ENCODE measurements at regions not wholly inside any gene's neighbourhood (a gene's known extent, or its start where the extent isn't known, plus 50 kb on each side); places are given as distances from the start of the nearest gene placed in this dataset.

GRCh38 chr4:3365871-3366842, 73.3 kb downstream of the RGS12 start:
- intact Hi-C loops (cut with DNase I; ENCODE audit: low total_unique reads), result no loop called here
- Histone ChIP-seq H3K4me3 (no peak overlapping the region), H3K9me3 (no peaks in the 10 kb centered on the region), H3K36me3 (no peaks in the 10 kb centered on the region), H3K4me1 (peaks cover 6 to 15% of the 10 kb centered on the region in 2 donors), H3K27ac (no peak overlapping the region), H3K27me3 (no peaks in the 10 kb centered on the region)
- DNase-seq (ENCODE audit: low spot score in 2 of 2), result no peak
- TF ChIP-seq POLR2A (IDR thresholded peaks at IDR 0.05), result no peak
- TF ChIP-seq POLR2AphosphoS5 (IDR thresholded peaks at IDR 0.05), result no peak
- TF ChIP-seq, protein P1, sequence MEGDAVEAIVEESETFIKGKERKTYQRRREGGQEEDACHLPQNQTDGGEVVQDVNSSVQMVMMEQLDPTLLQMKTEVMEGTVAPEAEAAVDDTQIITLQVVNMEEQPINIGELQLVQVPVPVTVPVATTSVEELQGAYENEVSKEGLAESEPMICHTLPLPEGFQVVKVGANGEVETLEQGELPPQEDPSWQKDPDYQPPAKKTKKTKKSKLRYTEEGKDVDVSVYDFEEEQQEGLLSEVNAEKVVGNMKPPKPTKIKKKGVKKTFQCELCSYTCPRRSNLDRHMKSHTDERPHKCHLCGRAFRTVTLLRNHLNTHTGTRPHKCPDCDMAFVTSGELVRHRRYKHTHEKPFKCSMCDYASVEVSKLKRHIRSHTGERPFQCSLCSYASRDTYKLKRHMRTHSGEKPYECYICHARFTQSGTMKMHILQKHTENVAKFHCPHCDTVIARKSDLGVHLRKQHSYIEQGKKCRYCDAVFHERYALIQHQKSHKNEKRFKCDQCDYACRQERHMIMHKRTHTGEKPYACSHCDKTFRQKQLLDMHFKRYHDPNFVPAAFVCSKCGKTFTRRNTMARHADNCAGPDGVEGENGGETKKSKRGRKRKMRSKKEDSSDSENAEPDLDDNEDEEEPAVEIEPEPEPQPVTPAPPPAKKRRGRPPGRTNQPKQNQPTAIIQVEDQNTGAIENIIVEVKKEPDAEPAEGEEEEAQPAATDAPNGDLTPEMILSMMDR (IDR thresholded peaks at IDR 0.05), result no peak

- no peaks in the 10 kb centered on the region for H3K36me3 ChIP-seq
- H3K27ac ChIP-seq, result no peak overlapping the region
- DNase-seq (ENCODE audit: low spot score in 2 of 2), result no peak
- intact Hi-C loops (cut with DNase I; ENCODE audit: low total_unique reads), result no loop called here
- no peaks in the 10 kb centered on the region for H3K27me3 ChIP-seq
- H3K4me3 ChIP-seq, result no peak overlapping the region
- TF ChIP-seq, protein P1 (IDR thresholded peaks at IDR 0.05), result no peak
- no peak for TF ChIP-seq POLR2A (IDR thresholded peaks at IDR 0.05)
- no peak for TF ChIP-seq POLR2AphosphoS5 (IDR thresholded peaks at IDR 0.05)
- no peaks in the 10 kb centered on the region for H3K9me3 ChIP-seq
- H3K4me1 ChIP-seq, result peaks cover 6 to 15% of the 10 kb centered on the region in 2 donors
Measured at GRCh38 chr4:3366893-3367775, 74.3 kb downstream of the RGS12 start.

DNA sequence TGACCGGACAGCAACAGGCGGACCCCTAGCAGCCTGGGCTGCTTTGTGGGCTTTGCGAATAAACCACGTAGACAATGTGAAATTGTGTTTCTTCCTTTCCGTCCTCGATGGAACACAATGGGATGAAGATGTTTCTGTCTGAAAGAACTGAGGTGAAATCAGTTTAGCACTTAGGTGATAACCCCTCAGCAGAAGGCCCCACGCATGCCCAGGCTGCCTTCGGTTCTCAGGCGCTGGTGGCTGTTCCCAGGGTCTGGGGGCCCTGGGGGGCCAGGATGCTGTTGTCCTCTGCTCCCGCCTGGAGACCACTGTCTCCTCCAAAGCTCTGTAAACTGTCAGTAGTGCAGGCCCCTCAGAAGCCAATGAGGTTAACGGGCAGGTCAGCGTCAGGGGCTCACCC, 73.9 kb upstream of the HGFAC start:
- no peaks in the 10 kb centered on the region for H3K9me3 ChIP-seq
- H3K36me3 ChIP-seq, result no peaks in the 10 kb centered on the region
- H3K27me3 ChIP-seq, result no peaks in the 10 kb centered on the region
- intact Hi-C loops (cut with DNase I; ENCODE audit: low total_unique reads), result no loop called here
- no peak for DNase-seq (ENCODE audit: low spot score in 2 of 2)
- no peak overlapping the region for H3K4me3 ChIP-seq
- no peak for TF ChIP-seq POLR2AphosphoS5 (IDR thresholded peaks at IDR 0.05)
- no peak for TF ChIP-seq POLR2A (IDR thresholded peaks at IDR 0.05)
- no peak overlapping the region for H3K27ac ChIP-seq
- H3K4me1 ChIP-seq, result peaks cover 6 to 15% of the 10 kb centered on the region in 2 donors

GRCh38 chr4:3368334-3368733, 73.4 kb upstream of the HGFAC start:
- intact Hi-C loops (cut with DNase I; ENCODE audit: low total_unique reads), result no loop called here
- Histone ChIP-seq H3K9me3 (no peaks in the 10 kb centered on the region), H3K36me3 (no peaks in the 10 kb centered on the region), H3K27ac (no peak overlapping the region), H3K27me3 (no peaks in the 10 kb centered on the region), H3K4me3 (no peak overlapping the region), H3K4me1 (peaks cover 6 to 15% of the 10 kb centered on the region in 2 donors)
- TF ChIP-seq, protein P1 (IDR thresholded peaks at IDR 0.05), result no peak
- TF ChIP-seq POLR2A (IDR thresholded peaks at IDR 0.05), result no peak
- no peak for TF ChIP-seq POLR2AphosphoS5 (IDR thresholded peaks at IDR 0.05)
- DNase-seq (ENCODE audit: low spot score in 2 of 2), result no peak

GRCh38 chr4:3368841-3369760, 72.7 kb upstream of the HGFAC start:
- Histone ChIP-seq H3K27ac (no peak overlapping the region), H3K36me3 (no peaks in the 10 kb centered on the region), H3K9me3 (no peaks in the 10 kb centered on the region), H3K4me1 (peaks cover 6 to 15% of the 10 kb centered on the region in 2 donors), H3K27me3 (no peaks in the 10 kb centered on the region), H3K4me3 (peak overlapping the region; percentile 9 to 46 (median 14))
- intact Hi-C loops (cut with DNase I; ENCODE audit: low total_unique reads), result no loop called here
- no peak for DNase-seq (ENCODE audit: low spot score in 2 of 2)
- no peak for TF ChIP-seq POLR2A (IDR thresholded peaks at IDR 0.05)
